ENCODE measurements at regions not wholly inside any gene's neighbourhood (a gene's known extent, or its start where the extent isn't known, plus 50 kb on each side); places are given as distances from the start of the nearest gene placed in this dataset.

DNA sequence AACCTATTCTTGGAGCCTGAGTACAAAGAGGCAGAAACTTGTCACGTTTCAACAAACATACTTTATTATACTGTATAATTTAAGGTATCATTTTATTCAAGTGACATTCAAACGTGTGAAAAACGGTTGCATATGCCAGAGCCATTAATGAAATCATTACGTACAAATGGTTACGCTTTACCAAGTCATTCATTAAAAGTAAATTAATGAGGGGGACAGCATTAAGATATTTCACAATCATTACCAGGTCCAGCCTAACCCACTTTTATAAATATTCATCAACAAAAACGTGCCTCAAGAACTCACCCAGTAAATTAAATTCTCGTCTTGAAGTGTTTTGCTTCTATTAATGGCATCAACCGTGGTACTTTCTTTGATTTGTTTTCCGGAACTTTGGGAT lies 253.0 kb downstream of the RPS24 start:
- no CpG with 5 or more reads among the region's 9 CpGs for WGBS (ENCODE audit: insufficient coverage)
- Histone ChIP-seq H3K4me3 (ENCODE audit: control extremely low read depth in 1 of 5, extremely low read depth in 1 of 5, insufficient read depth in 1 of 5, low read depth in 2 of 5, low read length in 4 of 5) (no peak overlapping the region), H3K4me2 (replicated peaks; ENCODE audit: low read depth, low read length, poor library complexity, severe bottlenecking) (no peak overlapping the region), H3K9ac (ENCODE audit: low read length) (no peak overlapping the region), H2AFZ (ENCODE audit: insufficient read depth, low read depth, low read length, poor library complexity, severe bottlenecking) (no peak overlapping the region), H3K36me3 (replicated peaks in 1 of 2; ENCODE audit: control extremely low read depth in 1 of 2, control insufficient read depth in 1 of 2, extremely low read depth in 1 of 2, insufficient read depth in 2 of 2, low read length in 1 of 2) (no peaks in the 10 kb centered on the region), H3K79me2 (ENCODE audit: control insufficient read depth, insufficient read depth, low read length) (no peaks in the 10 kb centered on the region), H3K27ac (ENCODE audit: low read length in 2 of 2) (no peak overlapping the region), H3K27me3 (replicated peaks in 1 of 4; ENCODE audit: control extremely low read depth in 1 of 4, control insufficient read depth in 3 of 4, insufficient read depth in 4 of 4, low read length in 3 of 4) (no peaks in the 10 kb centered on the region), H4K20me1 (ENCODE audit: control insufficient read depth, insufficient read depth, low read length, poor library complexity, severe bottlenecking) (no peaks in the 10 kb centered on the region), H3K4me1 (ENCODE audit: control insufficient read depth in 2 of 2, insufficient read depth in 2 of 2, low read length in 2 of 2) (no peaks in the 10 kb centered on the region), H3K9me3 (ENCODE audit: control extremely low read depth in 1 of 3, control insufficient read depth in 2 of 3, insufficient read depth in 1 of 3, low read length in 2 of 3) (no peaks in the 10 kb centered on the region)
- no peak for DNase-seq
- TF ChIP-seq EZH2 (IDR thresholded peaks at IDR 0.05; ENCODE audit: borderline replicate concordance, insufficient read depth, low read depth, low read length, poor library complexity, severe bottlenecking) = no peak
- Mint-ChIP-seq H3K27me3 (peaks cover 8% of the 10 kb centered on the region), H3K4me3 (no peak overlapping the region), H3K27ac (no peak overlapping the region), H3K9me3 (ENCODE audit: insufficient read depth) (no peaks in the 10 kb centered on the region), H3K4me1 (no peaks in the 10 kb centered on the region)
- intact Hi-C loops (cut with micrococcal nuclease) = no loop called here
- no peak for ATAC-seq (ENCODE audit: low read depth)
- ChIA-PET CTCF (no interaction called here), POLR2A (no interaction called here)

DNA sequence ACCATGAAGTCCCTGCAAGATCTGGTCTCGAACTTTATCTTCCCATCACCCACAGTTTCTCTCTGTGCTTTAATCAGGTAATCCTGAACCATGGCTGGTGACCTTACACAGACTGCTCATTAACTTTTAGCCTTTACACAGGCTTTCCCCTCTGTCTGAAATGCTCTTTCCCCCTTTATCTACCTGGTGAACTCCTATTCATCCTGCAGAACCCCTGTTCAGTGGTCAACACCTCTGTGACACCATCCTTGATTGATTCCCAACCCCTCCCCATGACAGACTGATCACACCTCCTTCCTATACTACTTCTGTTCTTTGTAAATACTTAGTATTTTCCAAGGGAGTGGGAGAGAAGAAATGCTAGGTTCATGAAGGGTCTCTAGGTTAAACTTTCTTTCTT lies 254.0 kb downstream of the RPS24 start:
- Mint-ChIP-seq H3K9me3 (ENCODE audit: insufficient read depth) (no peaks in the 10 kb centered on the region), H3K27ac (no peak overlapping the region), H3K4me1 (peaks cover 5% of the 10 kb centered on the region), H3K27me3 (peaks cover 8% of the 10 kb centered on the region), H3K4me3 (no peak overlapping the region)
- 71% methylated on average over 1 of the region's 1 CpG for WGBS (ENCODE audit: insufficient coverage)
- Histone ChIP-seq H3K9ac (ENCODE audit: low read length) (no peak overlapping the region), H3K4me3 (ENCODE audit: control extremely low read depth in 1 of 5, extremely low read depth in 1 of 5, insufficient read depth in 1 of 5, low read depth in 2 of 5, low read length in 4 of 5) (no peak overlapping the region), H4K20me1 (ENCODE audit: control insufficient read depth, insufficient read depth, low read length, poor library complexity, severe bottlenecking) (no peaks in the 10 kb centered on the region), H3K36me3 (replicated peaks in 1 of 2; ENCODE audit: control extremely low read depth in 1 of 2, control insufficient read depth in 1 of 2, extremely low read depth in 1 of 2, insufficient read depth in 2 of 2, low read length in 1 of 2) (no peaks in the 10 kb centered on the region), H3K79me2 (ENCODE audit: control insufficient read depth, insufficient read depth, low read length) (no peaks in the 10 kb centered on the region), H3K9me3 (ENCODE audit: control extremely low read depth in 1 of 3, control insufficient read depth in 2 of 3, insufficient read depth in 1 of 3, low read length in 2 of 3) (no peaks in the 10 kb centered on the region), H2AFZ (ENCODE audit: insufficient read depth, low read depth, low read length, poor library complexity, severe bottlenecking) (no peak overlapping the region), H3K4me2 (replicated peaks; ENCODE audit: low read depth, low read length, poor library complexity, severe bottlenecking) (no peak overlapping the region), H3K27me3 (replicated peaks in 1 of 4; ENCODE audit: control extremely low read depth in 1 of 4, control insufficient read depth in 3 of 4, insufficient read depth in 4 of 4, low read length in 3 of 4) (no peaks in the 10 kb centered on the region), H3K4me1 (ENCODE audit: control insufficient read depth in 2 of 2, insufficient read depth in 2 of 2, low read length in 2 of 2) (peaks cover 4% of the 10 kb centered on the region in 2 donors), H3K27ac (ENCODE audit: low read length in 2 of 2) (no peak overlapping the region)
- TF ChIP-seq EZH2 (IDR thresholded peaks at IDR 0.05; ENCODE audit: borderline replicate concordance, insufficient read depth, low read depth, low read length, poor library complexity, severe bottlenecking) = no peak
- TF ChIP-seq, protein P1, sequence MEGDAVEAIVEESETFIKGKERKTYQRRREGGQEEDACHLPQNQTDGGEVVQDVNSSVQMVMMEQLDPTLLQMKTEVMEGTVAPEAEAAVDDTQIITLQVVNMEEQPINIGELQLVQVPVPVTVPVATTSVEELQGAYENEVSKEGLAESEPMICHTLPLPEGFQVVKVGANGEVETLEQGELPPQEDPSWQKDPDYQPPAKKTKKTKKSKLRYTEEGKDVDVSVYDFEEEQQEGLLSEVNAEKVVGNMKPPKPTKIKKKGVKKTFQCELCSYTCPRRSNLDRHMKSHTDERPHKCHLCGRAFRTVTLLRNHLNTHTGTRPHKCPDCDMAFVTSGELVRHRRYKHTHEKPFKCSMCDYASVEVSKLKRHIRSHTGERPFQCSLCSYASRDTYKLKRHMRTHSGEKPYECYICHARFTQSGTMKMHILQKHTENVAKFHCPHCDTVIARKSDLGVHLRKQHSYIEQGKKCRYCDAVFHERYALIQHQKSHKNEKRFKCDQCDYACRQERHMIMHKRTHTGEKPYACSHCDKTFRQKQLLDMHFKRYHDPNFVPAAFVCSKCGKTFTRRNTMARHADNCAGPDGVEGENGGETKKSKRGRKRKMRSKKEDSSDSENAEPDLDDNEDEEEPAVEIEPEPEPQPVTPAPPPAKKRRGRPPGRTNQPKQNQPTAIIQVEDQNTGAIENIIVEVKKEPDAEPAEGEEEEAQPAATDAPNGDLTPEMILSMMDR (IDR thresholded peaks at IDR 0.05) = no peak
- POLR2A ChIA-PET = no interaction called here
- CTCF ChIA-PET = no interaction called here
- intact Hi-C loops (cut with micrococcal nuclease) = no loop called here
- DNase-seq (no peak), ATAC-seq (ENCODE audit: low read depth) (no peak)
